WTC11 (cell line): ENCODE measurements at regions not wholly inside any gene's neighbourhood (a gene's known extent, or its start where the extent isn't known, plus 50 kb on each side); places are given as distances from the start of the nearest gene placed in this dataset.

ENCODE experiments used
- ATAC-seq: fragments of 200-7000 bp; cut with Tn5 transposase; 2 replicates; pipeline ENCODE4 v1.10.0; 2021; ENCODE audit warnings: mild to moderate bottlenecking, moderate library complexity
- CTCF ChIA-PET: fragments of 300-600 bp; sonication (Branson Sonifier 250); formaldehyde crosslinking; loops from one replicate; lab custom pipeline; 2021; ENCODE audit warnings: antibody characterized with exemption; lab: Charles Lee
- POLR2A ChIA-PET: fragments of 350-600 bp; sonication (Branson Sonifier 250); formaldehyde crosslinking; loops from one replicate; lab custom pipeline; 2021; ENCODE audit warnings: antibody characterized with exemption; lab: Charles Lee
- DNase-seq: peaks from one replicate; pipeline ENCODE4 v3.0.0; 2021; ENCODE audit warnings: low spot score
- H3K27ac Mint-ChIP-seq: 2 replicates; pipeline ENCODE4 v1.8.0; 2021; ENCODE audit warnings: mixed read lengths
- H3K27me3 Mint-ChIP-seq: 2 replicates; pipeline ENCODE4 v1.8.0; 2021; ENCODE audit warnings: low read depth, mild to moderate bottlenecking, moderate library complexity, mixed read lengths
- H3K36me3 Mint-ChIP-seq: 2 replicates; pipeline ENCODE4 v1.8.0; 2021; ENCODE audit warnings: mixed read lengths
- H3K4me1 Mint-ChIP-seq: 2 replicates; pipeline ENCODE4 v1.8.0; 2022; ENCODE audit warnings: mixed read lengths
- H3K4me3 Mint-ChIP-seq: 2 replicates; pipeline ENCODE4 v1.8.0; 2021; ENCODE audit warnings: mild to moderate bottlenecking, moderate library complexity, mixed read lengths
- H3K9me3 Mint-ChIP-seq: 2 replicates; pipeline ENCODE4 v1.8.0; 2021; ENCODE audit warnings: mixed read lengths
- ATF6 ChIP-seq: sonication (generic); formaldehyde crosslinking; IDR thresholded peaks from 2 replicates; pipeline ENCODE4 v1.8.1; 2023; ENCODE audit warnings: mild to moderate bottlenecking, missing genetic modification reagents
- CREM ChIP-seq: sonication (generic); formaldehyde crosslinking; IDR thresholded peaks from 2 replicates; pipeline ENCODE4 v1.8.1; 2022; ENCODE audit warnings: mild to moderate bottlenecking, missing genetic modification reagents, moderate library complexity
- ELF4 ChIP-seq: sonication (generic); formaldehyde crosslinking; IDR thresholded peaks from 2 replicates; pipeline ENCODE4 v1.8.1; 2022; ENCODE audit warnings: low read depth, mild to moderate bottlenecking, moderate library complexity, missing genetic modification reagents
- EMX1 ChIP-seq: fragments of 250-450 bp; sonication (Bioruptor Pico); IDR thresholded peaks from 2 replicates; pipeline ENCODE4 v1.8.0; 2021; ENCODE audit warnings: mild to moderate bottlenecking
- ETV6 ChIP-seq: sonication (generic); formaldehyde crosslinking; IDR thresholded peaks from 2 replicates; pipeline ENCODE4 v1.8.1; 2022; ENCODE audit warnings: mild to moderate bottlenecking, missing genetic modification reagents
- FOXK1 ChIP-seq: sonication (generic); formaldehyde crosslinking; IDR thresholded peaks from 2 replicates; pipeline ENCODE4 v1.8.0; 2022; ENCODE audit warnings: mild to moderate bottlenecking, moderate library complexity, missing genetic modification reagents
- FOXP1 ChIP-seq: sonication (generic); formaldehyde crosslinking; IDR thresholded peaks from 2 replicates; pipeline ENCODE4 v1.8.0; 2022; ENCODE audit warnings: missing genetic modification reagents, mild to moderate bottlenecking, moderate library complexity, borderline replicate concordance
- GTF2I ChIP-seq: fragments of 250-450 bp; sonication (Bioruptor Pico); conservative IDR thresholded peaks from 2 replicates; pipeline ENCODE4 v1.4.0; 2021; ENCODE audit warnings: mild to moderate bottlenecking
- IRF1 ChIP-seq: sonication (generic); formaldehyde crosslinking; IDR thresholded peaks from 2 replicates; pipeline ENCODE4 v1.8.0; 2023; ENCODE audit warnings: missing genetic modification reagents
- IRF2 ChIP-seq: sonication (generic); formaldehyde crosslinking; IDR thresholded peaks from 2 replicates; pipeline ENCODE4 v1.8.0; 2022; ENCODE audit warnings: low read depth, missing genetic modification reagents, borderline replicate concordance
- MXD4 ChIP-seq: fragments of 250-450 bp; sonication (Bioruptor Pico); IDR thresholded peaks from 2 replicates; pipeline ENCODE4 v1.8.0; 2021; ENCODE audit warnings: mild to moderate bottlenecking, moderate library complexity, borderline replicate concordance
- NFYB ChIP-seq: sonication (generic); formaldehyde crosslinking; conservative IDR thresholded peaks from 2 replicates; pipeline ENCODE4 v1.8.0; 2022; ENCODE audit warnings: low read depth, missing genetic modification reagents
- NR2C2 ChIP-seq: sonication (generic); formaldehyde crosslinking; IDR thresholded peaks from 2 replicates; pipeline ENCODE4 v1.8.0; 2022; ENCODE audit warnings: mild to moderate bottlenecking, missing genetic modification reagents
- PRDM15 ChIP-seq: sonication (generic); formaldehyde crosslinking; IDR thresholded peaks from 2 replicates; pipeline ENCODE4 v1.8.0; 2022; ENCODE audit warnings: missing genetic modification reagents
- SMAD4 ChIP-seq: sonication (generic); formaldehyde crosslinking; IDR thresholded peaks from 2 replicates; pipeline ENCODE4 v1.8.0; 2022; ENCODE audit warnings: mild to moderate bottlenecking, missing genetic modification reagents
- SOX15 ChIP-seq: fragments of 250-450 bp; sonication (Bioruptor Pico); IDR thresholded peaks from 2 replicates; pipeline ENCODE4 v1.9.0; 2021; ENCODE audit warnings: mild to moderate bottlenecking
- TEAD4 ChIP-seq: sonication (generic); formaldehyde crosslinking; IDR thresholded peaks from 2 replicates; pipeline ENCODE4 v1.8.0; 2022; ENCODE audit warnings: mild to moderate bottlenecking, missing genetic modification reagents
- ZBTB43 ChIP-seq: sonication (generic); formaldehyde crosslinking; IDR thresholded peaks from 2 replicates; pipeline ENCODE4 v1.8.1; 2023; ENCODE audit warnings: mild to moderate bottlenecking, missing genetic modification reagents
- ZMAT4 ChIP-seq: fragments of 250-450 bp; sonication (Bioruptor Pico); IDR thresholded peaks from 2 replicates; pipeline ENCODE4 v1.9.0; 2021; ENCODE audit warnings: mild to moderate bottlenecking
- ZNF219 ChIP-seq: sonication (generic); formaldehyde crosslinking; IDR thresholded peaks from 2 replicates; pipeline ENCODE4 v1.8.0; 2023; ENCODE audit warnings: missing genetic modification reagents, mild to moderate bottlenecking, borderline replicate concordance
- ZNF263 ChIP-seq: sonication (generic); formaldehyde crosslinking; IDR thresholded peaks from 2 replicates; pipeline ENCODE4 v1.8.1; 2022; ENCODE audit warnings: low read depth, mild to moderate bottlenecking, moderate library complexity, missing genetic modification reagents
- ZNF317 ChIP-seq: sonication (generic); formaldehyde crosslinking; IDR thresholded peaks from 2 replicates; pipeline ENCODE4 v1.8.1; 2023; ENCODE audit warnings: low read depth, mild to moderate bottlenecking, moderate library complexity, missing genetic modification reagents, borderline replicate concordance
- ZNF532 ChIP-seq: fragments of 250-450 bp; sonication (Bioruptor Pico); IDR thresholded peaks from 2 replicates; pipeline ENCODE4 v1.9.0; 2021; ENCODE audit warnings: mild to moderate bottlenecking, borderline replicate concordance
- ZSCAN18 ChIP-seq: fragments of 250-450 bp; sonication (Bioruptor Pico); IDR thresholded peaks from 2 replicates; pipeline ENCODE4 v2.1.2; 2022; ENCODE audit warnings: mild to moderate bottlenecking, moderate library complexity

- peaks cover 4% of the 10 kb centered on the region; the same call in 1 of the 2 replicates for H3K9me3 Mint-ChIP-seq
- ChIA-PET POLR2A (no interaction called here), CTCF (no interaction called here)
- H3K36me3 Mint-ChIP-seq: no peaks in the 10 kb centered on the region
- H3K4me1 Mint-ChIP-seq: no peaks in the 10 kb centered on the region
- no peak for ATAC-seq
- TF ChIP-seq FOXK1 (CRISPR knock-in tag) (no peak), CREM (no peak), SOX15 (CRISPR knock-in tag) (no peak), FOXP1 (CRISPR knock-in tag) (no peak), ZMAT4 (CRISPR knock-in tag) (no peak), ZNF219 (CRISPR knock-in tag) (no peak), ELF4 (CRISPR knock-in tag) (no peak), NR2C2 (CRISPR knock-in tag) (no peak), ZNF263 (CRISPR knock-in tag) (no peak), PRDM15 (no peak), IRF2 (CRISPR knock-in tag) (no peak), ZNF532 (no peak), NFYB (CRISPR knock-in tag) (no peak), IRF1 (CRISPR knock-in tag) (no peak), ZSCAN18 (no peak)
- DNase-seq: no peak
- H3K27ac Mint-ChIP-seq: no peak overlapping the region
- no peaks in the 10 kb centered on the region for H3K27me3 Mint-ChIP-seq
- no peak overlapping the region for H3K4me3 Mint-ChIP-seq
These were observed 249.6 kb upstream of the G2E3 start for GRCh38 chr14:30309405-30309804.

GRCh38 chr14:30312214-30312613 is 246.7 kb upstream of the G2E3 start:
- Mint-ChIP-seq H3K4me1 (no peaks in the 10 kb centered on the region), H3K27ac (no peak overlapping the region), H3K9me3 (peaks cover 5% of the 10 kb centered on the region; the same call in 1 of the 2 replicates), H3K36me3 (no peaks in the 10 kb centered on the region), H3K4me3 (no peak overlapping the region), H3K27me3 (no peaks in the 10 kb centered on the region)
- ChIA-PET CTCF (interaction anchor here (1.0 kb wide), 1 partner anchor 42 kb away, joined by 3 read pairs; no protein-coding TSS in a partner anchor), POLR2A (no interaction called here)
- DNase-seq (no peak), ATAC-seq (no peak)
- no peak for TF ChIP-seq GTF2I (CRISPR knock-in tag)
- TF ChIP-seq ZNF317 (CRISPR knock-in tag): no peak
- no peak for TF ChIP-seq EMX1 (CRISPR knock-in tag)
- no peak for TF ChIP-seq ATF6 (CRISPR knock-in tag)
- TF ChIP-seq ZBTB43 (CRISPR knock-in tag): no peak
- no peak for TF ChIP-seq TEAD4
- TF ChIP-seq MXD4: no peak
- TF ChIP-seq ETV6 (CRISPR knock-in tag): no peak
- no peak for TF ChIP-seq SMAD4
